IMR-90 (cell line): ENCODE measurements at regions not wholly inside any gene's neighbourhood (a gene's known extent, or its start where the extent isn't known, plus 50 kb on each side); places are given as distances from the start of the nearest gene placed in this dataset.

Experiments used
- CEBPB ChIP-seq: IDR thresholded peaks from 2 replicates; pipeline ENCODE4 v1.6.1; 2012; ENCODE audit warnings: low read depth, low read length, improper control_type of control experiment
- CHD1 ChIP-seq: IDR thresholded peaks from 2 replicates; pipeline ENCODE4 v1.6.1; 2012; ENCODE audit warnings: low read depth, low read length, improper control_type of control experiment
- CTCF ChIP-seq: conservative IDR thresholded peaks from 2 replicates; pipeline ENCODE4 v1.5.1; 2012; ENCODE audit warnings: mild to moderate bottlenecking, low read depth, low read length, improper control_type of control experiment
- MAZ ChIP-seq: IDR thresholded peaks from 2 replicates; pipeline ENCODE4 v1.6.1; 2012; ENCODE audit warnings: low read depth, mild to moderate bottlenecking, low read length, improper control_type of control experiment, moderate library complexity, borderline replicate concordance
- POLR2A ChIP-seq: IDR thresholded peaks from 2 replicates; pipeline ENCODE4 v1.6.1; 2012; ENCODE audit warnings: mild to moderate bottlenecking, low read depth, low read length
- RFX5 ChIP-seq: IDR thresholded peaks from 2 replicates; pipeline ENCODE4 v1.8.0; 2012; ENCODE audit warnings: low read depth, mild to moderate bottlenecking, low read length, moderate library complexity
- TF ChIP-seq, protein P1 (sequence below): fragments of 150-350 bp; IDR thresholded peaks from 2 replicates; pipeline ENCODE4 v1.6.1; 2017; ENCODE audit warnings: mild to moderate bottlenecking, antibody characterized with exemption, low read length, low read depth

GRCh38 chr18:28760299-28760698 lies 583.4 kb upstream of the CDH2 start:
- TF ChIP-seq, protein P1, sequence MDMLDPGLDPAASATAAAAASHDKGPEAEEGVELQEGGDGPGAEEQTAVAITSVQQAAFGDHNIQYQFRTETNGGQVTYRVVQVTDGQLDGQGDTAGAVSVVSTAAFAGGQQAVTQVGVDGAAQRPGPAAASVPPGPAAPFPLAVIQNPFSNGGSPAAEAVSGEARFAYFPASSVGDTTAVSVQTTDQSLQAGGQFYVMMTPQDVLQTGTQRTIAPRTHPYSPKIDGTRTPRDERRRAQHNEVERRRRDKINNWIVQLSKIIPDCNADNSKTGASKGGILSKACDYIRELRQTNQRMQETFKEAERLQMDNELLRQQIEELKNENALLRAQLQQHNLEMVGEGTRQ: no peak
- TF ChIP-seq CEBPB (no peak), CTCF (no peak), RFX5 (no peak), MAZ (no peak), POLR2A (no peak), CHD1 (no peak)
